Esophagus muscularis mucosa (tissue), 4 donors: ENCODE measurements at regions not wholly inside any gene's neighbourhood (a gene's known extent, or its start where the extent isn't known, plus 50 kb on each side); places are given as distances from the start of the nearest gene placed in this dataset.

Source experiments
- CTCF ChIP-seq, 3 experiments: fragments of 200-600 bp in 2 of 3; fragments of 450-650 bp in 1 of 3; sonication (generic) in 2 of 3; IDR thresholded peaks; one replicate each; pipeline ENCODE4 v1.5.1; 2017 to 2019; ENCODE audit warnings: antibody characterized with exemption in 3 of 3, mild to moderate bottlenecking in 2 of 3, moderate library complexity in 1 of 3
- EP300 ChIP-seq: sonication (generic); formaldehyde crosslinking; IDR thresholded peaks from one replicate; pipeline ENCODE4 v1.6.1; 2017; ENCODE audit warnings: antibody characterized with exemption
- POLR2A ChIP-seq: fragments of 450-650 bp; IDR thresholded peaks from one replicate; pipeline ENCODE4 v1.6.1; 2017; ENCODE audit warnings: antibody characterized with exemption, moderate library complexity, mild to moderate bottlenecking, low read depth
- POLR2AphosphoS5 ChIP-seq, 2 donors: sonication (generic); formaldehyde crosslinking; IDR thresholded peaks; one replicate each; pipeline ENCODE4 v1.6.1; 2017; ENCODE audit warnings: antibody characterized with exemption in 2 of 2

- no peak for TF ChIP-seq CTCF (IDR thresholded peaks at IDR 0.05)
- TF ChIP-seq POLR2A, result no peak
- TF ChIP-seq EP300, result no peak
- no peak for TF ChIP-seq POLR2AphosphoS5 (IDR thresholded peaks at IDR 0.05)
Measured at GRCh38 chr7:119415682-119416081, 857.3 kb upstream of the KCND2 start.
